ENCODE measurements at regions not wholly inside any gene's neighbourhood (a gene's known extent, or its start where the extent isn't known, plus 50 kb on each side); places are given as distances from the start of the nearest gene placed in this dataset.
"Not testable (repeated sequence)": the region's sequence is repeated elsewhere in the genome, so short reads cannot be mapped to it uniquely, and the experiment has no call there.

DNA sequence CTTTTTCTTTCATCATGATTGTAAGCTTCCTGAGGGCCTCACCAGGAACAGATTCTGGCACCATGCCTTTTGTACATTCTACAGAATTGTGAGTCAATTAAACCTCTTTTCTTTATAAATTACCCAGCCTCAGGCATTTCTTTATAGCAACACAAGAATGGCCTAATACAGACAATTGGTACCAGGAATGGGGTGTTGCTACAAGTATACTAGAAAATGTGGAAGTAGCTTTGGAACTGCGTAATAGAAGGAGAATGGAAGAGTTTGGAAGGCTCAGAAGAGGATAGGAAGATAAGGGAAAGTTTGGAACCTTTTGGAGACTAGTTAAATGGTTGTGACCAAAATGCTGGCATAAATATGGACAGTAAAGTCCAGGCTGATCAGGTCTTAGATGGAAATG, 108.9 kb upstream of the PLSCR4 start:
- Mint-ChIP-seq H3K9me3 (peaks cover 30% of the 10 kb centered on the region), H3K27ac (no peak overlapping the region), H3K36me3 (ENCODE audit: low read depth) (no peaks in the 10 kb centered on the region), H3K27me3 (ENCODE audit: low read depth) (no peaks in the 10 kb centered on the region), H3K4me3 (no peak overlapping the region), H3K4me1 (no peaks in the 10 kb centered on the region)
- TF ChIP-seq, protein P1, sequence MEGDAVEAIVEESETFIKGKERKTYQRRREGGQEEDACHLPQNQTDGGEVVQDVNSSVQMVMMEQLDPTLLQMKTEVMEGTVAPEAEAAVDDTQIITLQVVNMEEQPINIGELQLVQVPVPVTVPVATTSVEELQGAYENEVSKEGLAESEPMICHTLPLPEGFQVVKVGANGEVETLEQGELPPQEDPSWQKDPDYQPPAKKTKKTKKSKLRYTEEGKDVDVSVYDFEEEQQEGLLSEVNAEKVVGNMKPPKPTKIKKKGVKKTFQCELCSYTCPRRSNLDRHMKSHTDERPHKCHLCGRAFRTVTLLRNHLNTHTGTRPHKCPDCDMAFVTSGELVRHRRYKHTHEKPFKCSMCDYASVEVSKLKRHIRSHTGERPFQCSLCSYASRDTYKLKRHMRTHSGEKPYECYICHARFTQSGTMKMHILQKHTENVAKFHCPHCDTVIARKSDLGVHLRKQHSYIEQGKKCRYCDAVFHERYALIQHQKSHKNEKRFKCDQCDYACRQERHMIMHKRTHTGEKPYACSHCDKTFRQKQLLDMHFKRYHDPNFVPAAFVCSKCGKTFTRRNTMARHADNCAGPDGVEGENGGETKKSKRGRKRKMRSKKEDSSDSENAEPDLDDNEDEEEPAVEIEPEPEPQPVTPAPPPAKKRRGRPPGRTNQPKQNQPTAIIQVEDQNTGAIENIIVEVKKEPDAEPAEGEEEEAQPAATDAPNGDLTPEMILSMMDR (IDR thresholded peaks at IDR 0.05; ENCODE audit: unreplicated experiment in 3 of 3), result no peak

DNA sequence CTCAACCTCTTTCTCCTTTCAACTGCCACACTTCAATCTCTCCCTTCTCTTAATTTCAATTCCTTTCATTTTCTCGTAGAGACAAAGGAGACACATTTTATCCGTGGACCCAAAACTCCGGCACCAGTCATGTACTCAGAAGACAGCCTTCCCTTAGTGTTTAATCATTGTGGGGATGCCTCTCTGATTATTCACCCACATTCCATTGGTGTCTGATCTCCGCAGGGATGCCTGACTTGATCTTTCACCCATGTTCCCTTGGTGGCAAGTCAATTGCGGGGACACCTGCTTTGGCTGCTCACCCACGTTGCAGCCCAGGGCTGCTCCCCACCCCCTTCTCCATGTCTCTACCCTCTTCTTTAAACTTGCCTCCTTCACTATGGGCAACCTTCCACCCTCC, 103.5 kb upstream of the PLSCR4 start:
- H3K4me1 Mint-ChIP-seq; H3K36me3 Mint-ChIP-seq (ENCODE audit: low read depth); H3K4me3 Mint-ChIP-seq; H3K27ac Mint-ChIP-seq; H3K27me3 Mint-ChIP-seq (ENCODE audit: low read depth): not testable (repeated sequence)
- H3K9me3 Mint-ChIP-seq, result peaks cover 19% of the 10 kb centered on the region

DNA sequence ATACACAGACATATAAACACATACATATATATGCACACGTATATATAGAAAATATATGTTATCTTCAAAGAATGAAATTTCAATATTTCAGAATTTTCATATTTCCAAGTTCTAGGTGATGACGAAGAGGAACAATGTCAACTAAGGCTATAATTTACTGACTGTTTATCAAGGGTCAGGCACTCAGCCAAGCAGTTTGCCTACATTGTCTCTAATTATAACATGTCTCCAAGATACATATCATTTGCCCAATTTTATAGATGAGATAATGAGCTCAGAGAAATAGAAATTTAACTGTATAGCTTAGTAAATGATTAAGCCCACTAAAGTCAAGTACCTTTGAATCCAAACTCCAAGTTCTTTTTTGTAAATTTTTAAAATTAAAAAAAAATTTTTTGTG, 99.9 kb upstream of the PLSCR4 start:
- H3K27me3 Mint-ChIP-seq (ENCODE audit: low read depth), result no peaks in the 10 kb centered on the region
- H3K9me3 Mint-ChIP-seq, result peaks cover 16% of the 10 kb centered on the region
- no peaks in the 10 kb centered on the region for H3K36me3 Mint-ChIP-seq (ENCODE audit: low read depth)
- H3K27ac Mint-ChIP-seq, result no peak overlapping the region
- TF ChIP-seq, protein P1 (IDR thresholded peaks at IDR 0.05; ENCODE audit: unreplicated experiment in 3 of 3), result no peak
- no peaks in the 10 kb centered on the region for H3K4me1 Mint-ChIP-seq
- no peak overlapping the region for H3K4me3 Mint-ChIP-seq

DNA sequence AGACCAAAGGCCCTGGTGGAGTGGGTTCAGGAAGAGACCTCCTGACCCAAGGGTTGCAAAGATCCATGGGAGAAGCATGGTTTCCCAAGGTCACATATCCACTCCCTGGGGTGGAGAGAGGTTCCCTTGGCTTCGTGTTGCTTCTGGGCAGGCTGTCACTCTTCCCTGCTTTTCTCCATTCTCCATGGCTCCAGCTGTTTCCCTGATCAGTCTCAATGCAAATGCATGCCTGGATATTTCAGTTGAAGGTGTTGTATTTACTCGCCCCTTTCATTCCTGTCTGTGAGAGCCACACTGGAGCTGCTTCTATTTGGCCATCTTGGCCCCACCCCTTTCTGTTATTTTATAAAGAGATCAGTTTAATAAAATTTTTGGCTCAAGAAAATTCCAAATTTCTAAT, 95.0 kb upstream of the PLSCR4 start:
- no peaks in the 10 kb centered on the region for H3K27me3 Mint-ChIP-seq (ENCODE audit: low read depth)
- H3K4me3 Mint-ChIP-seq, result no peak overlapping the region
- H3K9me3 Mint-ChIP-seq, result no peaks in the 10 kb centered on the region
- peaks cover 19% of the 10 kb centered on the region for H3K4me1 Mint-ChIP-seq
- TF ChIP-seq, protein P1 (IDR thresholded peaks at IDR 0.05; ENCODE audit: unreplicated experiment in 3 of 3), result no peak
- no peak overlapping the region for H3K27ac Mint-ChIP-seq
- H3K36me3 Mint-ChIP-seq (ENCODE audit: low read depth), result no peaks in the 10 kb centered on the region

DNA sequence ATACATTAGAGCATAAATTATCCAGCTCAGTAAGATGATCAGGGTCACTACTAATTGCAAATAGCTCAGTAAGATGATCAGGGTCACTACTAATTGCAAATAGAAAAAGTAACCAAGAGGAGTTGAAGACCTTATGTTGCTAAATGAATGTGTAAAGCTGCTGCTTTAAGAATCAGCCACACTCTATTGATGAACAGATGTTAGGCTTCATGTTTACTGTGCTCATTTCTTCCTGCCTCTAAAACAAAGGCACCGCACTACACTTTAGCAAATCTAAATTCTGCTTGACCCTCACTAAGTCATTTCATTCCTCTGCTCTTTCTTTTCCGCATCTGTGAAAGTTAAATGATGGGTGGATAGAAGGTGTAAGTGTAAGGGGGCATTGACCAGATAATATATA, 92.6 kb upstream of the PLSCR4 start:
- no peaks in the 10 kb centered on the region for H3K9me3 Mint-ChIP-seq
- H3K4me3 Mint-ChIP-seq, result no peak overlapping the region
- H3K4me1 Mint-ChIP-seq, result peaks cover 19% of the 10 kb centered on the region
- H3K27me3 Mint-ChIP-seq (ENCODE audit: low read depth), result no peaks in the 10 kb centered on the region
- no peaks in the 10 kb centered on the region for H3K36me3 Mint-ChIP-seq (ENCODE audit: low read depth)
- TF ChIP-seq, protein P1 (IDR thresholded peaks at IDR 0.05; ENCODE audit: unreplicated experiment in 3 of 3), result no peak
- peak overlapping the region; percentile 37 to 89 (median 77) for H3K27ac Mint-ChIP-seq

DNA sequence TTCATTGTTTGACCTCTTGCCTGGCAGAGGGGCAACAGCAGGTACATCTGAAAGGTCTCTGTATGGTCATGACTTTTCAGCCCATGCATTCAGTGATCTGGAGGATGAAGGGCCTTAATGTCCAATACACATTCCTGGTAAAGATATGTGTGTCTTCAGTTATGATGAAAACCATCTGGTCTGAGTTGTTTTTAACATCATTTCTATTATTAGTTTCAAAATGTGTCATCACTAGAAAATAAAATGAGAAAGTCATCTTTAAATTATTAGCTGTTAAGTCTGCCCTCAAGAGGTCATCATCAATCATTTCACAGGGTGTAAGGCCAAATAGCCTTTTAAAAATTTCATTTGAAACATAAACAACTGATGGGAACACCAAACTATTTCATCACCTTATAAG, 92.1 kb upstream of the PLSCR4 start:
- Mint-ChIP-seq H3K9me3 (no peaks in the 10 kb centered on the region), H3K36me3 (ENCODE audit: low read depth) (no peaks in the 10 kb centered on the region), H3K4me3 (no peak overlapping the region), H3K4me1 (peaks cover 19% of the 10 kb centered on the region), H3K27ac (peak overlapping the region in 2 of 3 experiments; percentile 72 to 77), H3K27me3 (ENCODE audit: low read depth) (no peaks in the 10 kb centered on the region)
- TF ChIP-seq, protein P1 (IDR thresholded peaks at IDR 0.05; ENCODE audit: unreplicated experiment in 3 of 3), result no peak
